ENCODE measurements at regions not wholly inside any gene's neighbourhood (a gene's known extent, or its start where the extent isn't known, plus 50 kb on each side); places are given as distances from the start of the nearest gene placed in this dataset.

- ATAC-seq, result no peak
- FAIRE-seq, result no peak
- WGBS (ENCODE audit: insufficient coverage, insufficient replicate concordance, low lambda C conversion rate, missing lambda C conversion rate), result 9% methylated on average over 4 of the region's 4 CpGs
- Histone ChIP-seq H3K9ac (ENCODE audit: control insufficient read depth, insufficient read depth, low read length) (no peak overlapping the region), H3K79me2 (ENCODE audit: control insufficient read depth, insufficient read depth, low read length) (no peaks in the 10 kb centered on the region), H3K27me3 (replicated peaks in 1 of 2; ENCODE audit: control insufficient read depth in 2 of 2, insufficient read depth in 2 of 2, low read length in 1 of 2) (no peaks in the 10 kb centered on the region), H3K4me1 (ENCODE audit: control insufficient read depth, insufficient read depth, low read length) (no peaks in the 10 kb centered on the region), H3K9me3 (replicated peaks; ENCODE audit: control insufficient read depth, insufficient read depth, low read length) (no peaks in the 10 kb centered on the region; the same call in 2 of the 3 replicates), H2AFZ (ENCODE audit: control insufficient read depth, low read depth, low read length) (no peak overlapping the region), H3K4me2 (ENCODE audit: control insufficient read depth, insufficient read depth) (no peak overlapping the region), H3K27ac (ENCODE audit: control insufficient read depth, insufficient read depth) (no peak overlapping the region), H3K4me3 (no peak overlapping the region), H4K20me1 (ENCODE audit: control insufficient read depth, insufficient read depth) (no peaks in the 10 kb centered on the region), H3K36me3 (ENCODE audit: control insufficient read depth in 2 of 2, insufficient read depth in 2 of 2, low read length in 1 of 2) (no peaks in the 10 kb centered on the region)
- CTCF ChIA-PET, result no interaction called here
- BruUV-seq (replicated peaks), result no TSS peak
- intact Hi-C loops (cut with micrococcal nuclease; ENCODE audit: unreplicated experiment), result no loop called here
- in situ Hi-C loops (cut with MboI), result no loop called here
- SMC1A ChIA-PET (ENCODE audit: uncharacterized antibody, unreplicated experiment), result no interaction called here
- RAD21 ChIA-PET (ENCODE audit: unreplicated experiment), result no interaction called here
- TF ChIP-seq ZSCAN29 (IDR thresholded peaks at IDR 0.05) (no peak), SIX5 (IDR thresholded peaks at IDR 0.05; ENCODE audit: low read depth, low read length, severe bottlenecking) (no peak), SIN3A (IDR thresholded peaks at IDR 0.05; ENCODE audit: low read depth, low read length) (no peak), TAF1 (IDR thresholded peaks at IDR 0.05; ENCODE audit: borderline replicate concordance, low read depth, low read length) (no peak), SUPT20H (IDR thresholded peaks at IDR 0.05; ENCODE audit: borderline replicate concordance, control insufficient read depth, low read depth, low read length) (no peak), MAX (IDR thresholded peaks at IDR 0.05; ENCODE audit: low read depth, low read length) (no peak), FOXK2 (IDR thresholded peaks at IDR 0.05) (no peak), PRDM15 (CRISPR knock-in tag; IDR thresholded peaks at IDR 0.05) (no peak), NFXL1 (IDR thresholded peaks at IDR 0.05; ENCODE audit: borderline replicate concordance) (no peak), RCOR1 (conservative IDR thresholded peaks at IDR 0.05; ENCODE audit: low read depth, low read length) (no peak), RAD21 (IDR thresholded peaks at IDR 0.05; ENCODE audit: insufficient read depth, low read depth, low read length) (no peak), MLLT1 (IDR thresholded peaks at IDR 0.05) (no peak), MTA2 (IDR thresholded peaks at IDR 0.05; ENCODE audit: low read depth) (no peak), STAT3 (IDR thresholded peaks at IDR 0.05; ENCODE audit: low read depth, low read length) (no peak), PAX8 (IDR thresholded peaks at IDR 0.05) (no peak), EP300 (IDR thresholded peaks at IDR 0.05; ENCODE audit: borderline replicate concordance in 1 of 2, control insufficient read depth in 1 of 2, low read depth in 2 of 2, low read length in 2 of 2) (no peak), CTCF (IDR thresholded peaks at IDR 0.05 in 2 of 3, conservative IDR thresholded peaks at IDR 0.05 in 1 of 3; ENCODE audit: control insufficient read depth in 2 of 3, extremely low read depth in 1 of 3, insufficient read depth in 1 of 3, low read depth in 3 of 3, low read length in 3 of 3) (no peak), CREB1 (IDR thresholded peaks at IDR 0.05; ENCODE audit: low read depth) (no peak), SP1 (IDR thresholded peaks at IDR 0.05; ENCODE audit: low read depth, low read length) (no peak)
- DNase-seq (ENCODE audit: low read depth, low spot score), result no peak
- POLR2A ChIA-PET, result no interaction called here
Measured at GRCh38 chr20:11850901-11851300, 66.8 kb upstream of the BTBD3 start.

Data from GM12878 (cell line).